Stomach (tissue), 8 donors: ENCODE measurements at regions not wholly inside any gene's neighbourhood (a gene's known extent, or its start where the extent isn't known, plus 50 kb on each side); places are given as distances from the start of the nearest gene placed in this dataset.

Experiments
- DNase-seq, 2 donors: peaks; one replicate each; pipeline versions ENCODE4 v3.0.0 to v3.0.0-alpha.2; 2013 to 2019
- H3K27ac ChIP-seq, 5 donors: fragments of 200-600 bp in 4 of 5; sonication (generic) in 4 of 5; one replicate each; pipeline ENCODE4 v1.5.1; 2013 to 2019; ENCODE audit warnings: mild to moderate bottlenecking in 1 of 5, moderate library complexity in 1 of 5
- H3K27me3 ChIP-seq, 3 donors: fragments of 200-600 bp; sonication (generic); one replicate each; pipeline ENCODE4 v1.5.1; 2017 to 2019; ENCODE audit warnings: mixed run types in 1 of 3
- H3K36me3 ChIP-seq, 4 donors: fragments of 200-600 bp; sonication (generic); 1 replicate in 3 of 4; 2 replicates in 1 of 4; pipeline ENCODE4 v1.5.1; 2016 to 2019
- H3K4me1 ChIP-seq, 4 donors: fragments of 200-600 bp; sonication (generic); one replicate each; pipeline ENCODE4 v1.5.1; 2016 to 2019
- H3K4me3 ChIP-seq, 4 donors: fragments of 200-600 bp; sonication (generic) in 3 of 4; one replicate each; pipeline ENCODE4 v1.5.1; 2016 to 2019; ENCODE audit warnings: mild to moderate bottlenecking in 1 of 4
- H3K9me3 ChIP-seq, 4 donors: fragments of 200-600 bp; sonication (generic); one replicate each; pipeline ENCODE4 v1.5.1; 2016 to 2019
- CTCF ChIP-seq, 7 experiments: fragments of 450-650 bp in 4 of 7; fragments of 200-600 bp in 3 of 7; sonication (generic) in 3 of 7; IDR thresholded peaks; one replicate each; pipeline ENCODE4 v1.5.1; 2016 to 2019; ENCODE audit warnings: antibody characterized with exemption in 7 of 7, control low read depth in 2 of 7, mild to moderate bottlenecking in 1 of 7
- EP300 ChIP-seq: sonication (generic); formaldehyde crosslinking; IDR thresholded peaks from one replicate; pipeline ENCODE4 v1.6.1; 2017; ENCODE audit warnings: antibody characterized with exemption
- POLR2A ChIP-seq, 4 donors: fragments of 450-650 bp; IDR thresholded peaks; one replicate each; pipeline ENCODE4 v1.6.1; 2016; ENCODE audit warnings: antibody characterized with exemption in 4 of 4, control low read depth in 2 of 4, mild to moderate bottlenecking in 1 of 4, moderate library complexity in 1 of 4
- POLR2AphosphoS5 ChIP-seq, 3 donors: sonication (generic); formaldehyde crosslinking; IDR thresholded peaks; one replicate each; pipeline ENCODE4 v1.6.1; 2016; ENCODE audit warnings: antibody characterized with exemption in 3 of 3
- WGBS, 5 donors: extraction: QIAGEN DNeasy Blood & Tissue Kit in 3 of 5; methylation state at CpG; one replicate each; pipeline versions ENCODE4 v1.1.5 to v1.1.7; 2013 to 2018; 5-methylcytosine and 5-hydroxymethylcytosine counted together
- intact Hi-C: fragments of 100-400 bp; cut with DNase I; formaldehyde crosslinking; loops from one replicate; pipeline ENCODE4 v1.15.1; 2023; ENCODE audit warnings: low total_unique reads
- donor health status: healthy with polysubstance abuse.
- donor health status: Bipolar disorder and iron deficiency.
- donor health status: healthy.

- peaks cover 0 to 18% (median 8%) of the 10 kb centered on the region in 4 donors for H3K9me3 ChIP-seq
- H3K36me3 ChIP-seq, result no peaks in the 10 kb centered on the region
- TF ChIP-seq EP300 (no peak), CTCF (IDR thresholded peaks at IDR 0.05) (no peak), POLR2AphosphoS5 (IDR thresholded peaks at IDR 0.05) (no peak), POLR2A (IDR thresholded peaks at IDR 0.05) (no peak)
- no peak for DNase-seq
- H3K4me3 ChIP-seq, result no peak overlapping the region
- no peak overlapping the region for H3K27ac ChIP-seq
- 78 to 100% (median 89%) methylated on average over 1 of the region's 1 CpG for WGBS, 5 donors
- peaks cover 0 to 8% (median 0%) of the 10 kb centered on the region in 3 donors for H3K27me3 ChIP-seq
- H3K4me1 ChIP-seq, result no peaks in the 10 kb centered on the region
- intact Hi-C loops, result no loop called here
Measured at GRCh38 chr10:62462461-62462860, 88.3 kb downstream of the ZNF365 start.

- no peaks in the 10 kb centered on the region for H3K36me3 ChIP-seq
- 57 to 76% (median 73%) methylated on average over 3 of the region's 3 CpGs for WGBS, 5 donors
- no peaks in the 10 kb centered on the region for H3K4me1 ChIP-seq
- no peak for DNase-seq
- intact Hi-C loops, result no loop called here
- no peak overlapping the region for H3K27ac ChIP-seq
- H3K27me3 ChIP-seq, result peaks cover 0 to 8% (median 0%) of the 10 kb centered on the region in 3 donors
- TF ChIP-seq EP300, result no peak
- no peak overlapping the region for H3K4me3 ChIP-seq
- H3K9me3 ChIP-seq, result peaks cover 0 to 18% (median 8%) of the 10 kb centered on the region in 4 donors
Measured at GRCh38 chr10:62463364-62463763, 89.2 kb downstream of the ZNF365 start.

- Histone ChIP-seq H3K27ac (no peak overlapping the region), H3K4me3 (no peak overlapping the region), H3K9me3 (peaks cover 0 to 18% (median 8%) of the 10 kb centered on the region in 4 donors), H3K36me3 (no peaks in the 10 kb centered on the region), H3K4me1 (no peaks in the 10 kb centered on the region), H3K27me3 (peaks cover 0 to 8% (median 0%) of the 10 kb centered on the region in 3 donors)
- TF ChIP-seq CTCF (IDR thresholded peaks at IDR 0.05), result no peak
- no peak for TF ChIP-seq EP300
- DNase-seq, result no peak
- intact Hi-C loops, result no loop called here
- 73 to 87% (median 78%) methylated on average over 2 of the region's 2 CpGs for WGBS, 5 donors
Measured at GRCh38 chr10:62464308-62464707, 90.1 kb downstream of the ZNF365 start.

DNA sequence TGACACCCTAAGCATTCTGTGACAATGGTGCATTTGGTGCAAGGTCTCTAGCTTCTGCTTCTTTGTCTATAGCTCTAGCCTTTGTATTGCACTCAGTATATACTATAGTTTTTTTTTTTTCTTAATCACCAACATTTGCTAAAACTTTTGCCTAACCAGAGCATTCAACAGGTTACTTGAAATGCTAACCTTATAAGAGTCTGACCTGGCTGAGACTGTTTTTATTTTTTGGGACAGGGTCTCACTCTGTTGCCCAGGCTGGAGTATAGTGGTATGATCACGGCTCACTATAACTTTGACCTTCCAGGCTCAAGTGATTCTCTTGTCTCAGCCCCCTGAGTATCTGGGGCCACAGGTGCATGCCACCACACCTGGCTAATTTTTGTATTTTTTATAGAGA lies 92.4 kb downstream of the ZNF365 start:
- TF ChIP-seq CTCF (IDR thresholded peaks at IDR 0.05), result no peak
- TF ChIP-seq EP300, result no peak
- no peak for TF ChIP-seq POLR2AphosphoS5 (IDR thresholded peaks at IDR 0.05)
- no peak for TF ChIP-seq POLR2A (IDR thresholded peaks at IDR 0.05)
- H3K36me3 ChIP-seq, result no peaks in the 10 kb centered on the region
- no peak for DNase-seq
- H3K9me3 ChIP-seq, result peaks cover 0 to 18% (median 8%) of the 10 kb centered on the region in 4 donors
- intact Hi-C loops, result no loop called here
- 80 to 98% (median 87%) methylated on average over 1 of the region's 1 CpG for WGBS, 5 donors
- no peak overlapping the region for H3K4me3 ChIP-seq
- H3K27me3 ChIP-seq, result peaks cover 0 to 8% (median 0%) of the 10 kb centered on the region in 3 donors
- H3K27ac ChIP-seq, result no peak overlapping the region
- no peaks in the 10 kb centered on the region for H3K4me1 ChIP-seq

GRCh38 chr10:62467527-62467926 lies 93.4 kb downstream of the ZNF365 start:
- intact Hi-C loops, result no loop called here
- 88 to 93% (median 93%) methylated on average over 2 of the region's 2 CpGs for WGBS, 5 donors
- Histone ChIP-seq H3K27me3 (peaks cover 0 to 8% (median 0%) of the 10 kb centered on the region in 3 donors), H3K4me3 (no peak overlapping the region), H3K9me3 (peaks cover 0 to 18% (median 8%) of the 10 kb centered on the region in 4 donors), H3K36me3 (no peaks in the 10 kb centered on the region), H3K4me1 (no peaks in the 10 kb centered on the region), H3K27ac (no peak overlapping the region)
- DNase-seq, result no peak
- TF ChIP-seq POLR2A (IDR thresholded peaks at IDR 0.05), result no peak
- TF ChIP-seq CTCF (IDR thresholded peaks at IDR 0.05), result no peak
- no peak for TF ChIP-seq POLR2AphosphoS5 (IDR thresholded peaks at IDR 0.05)
- TF ChIP-seq EP300, result no peak
